Activated CD4-positive, alpha-beta T cell treated with anti-CD3 and anti-CD28 coated beads, Interleukin-2, amount 50 U/mL, for 24 hours (primary cell): ENCODE measurements at regions not wholly inside any gene's neighbourhood (a gene's known extent, or its start where the extent isn't known, plus 50 kb on each side); places are given as distances from the start of the nearest gene placed in this dataset.

ENCODE experiments used
- DNase-seq, 2 donors: peaks; one replicate each; pipeline ENCODE4 v3.0.0-alpha.2; 2020; ENCODE audit warnings: low read depth in 1 of 2, low spot score in 1 of 2

GRCh38 chrX:9312922-9313867, 151.7 kb upstream of the TBL1X start:
- DNase-seq, result peak; percentile 58 to 64

DNA sequence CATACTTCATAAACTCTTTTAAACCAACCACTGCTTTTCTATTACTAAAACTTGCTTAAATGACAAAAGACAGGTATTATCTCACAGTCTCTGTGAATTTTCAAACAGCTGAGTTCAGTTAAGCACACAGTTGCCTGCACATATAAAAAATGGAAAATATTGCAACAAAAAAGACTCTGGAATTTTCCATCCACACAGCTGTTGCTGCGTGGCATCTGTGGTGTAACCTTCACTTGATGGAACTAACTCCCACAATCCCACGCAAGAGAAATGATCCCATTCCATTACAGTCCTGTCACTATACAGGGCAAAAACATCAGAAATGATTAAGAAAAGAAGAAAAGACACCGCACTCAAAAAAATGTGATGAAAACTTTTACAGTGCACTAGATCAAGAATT, 149.8 kb upstream of the TBL1X start:
- DNase-seq, result no peak

DNA sequence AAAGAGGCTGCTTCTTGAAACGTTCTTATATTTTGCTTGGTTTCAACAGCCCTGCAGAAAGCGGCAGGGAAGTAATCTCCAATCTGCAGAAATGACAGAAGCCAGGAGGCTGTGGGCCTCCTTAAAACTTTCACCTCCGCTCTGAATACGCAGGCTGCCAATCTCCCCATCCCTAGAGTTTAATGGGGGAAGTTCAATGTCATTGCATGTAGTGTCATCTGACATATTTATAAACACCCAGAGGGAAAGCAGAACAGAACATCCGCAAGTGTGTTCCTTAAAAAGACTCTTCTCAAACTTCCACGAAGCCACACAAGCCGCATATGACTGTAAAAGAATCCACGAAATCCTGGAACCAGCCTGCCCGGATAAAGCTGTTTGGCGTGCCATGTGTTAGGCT, 148.8 kb upstream of the TBL1X start:
- no peak for DNase-seq

DNA sequence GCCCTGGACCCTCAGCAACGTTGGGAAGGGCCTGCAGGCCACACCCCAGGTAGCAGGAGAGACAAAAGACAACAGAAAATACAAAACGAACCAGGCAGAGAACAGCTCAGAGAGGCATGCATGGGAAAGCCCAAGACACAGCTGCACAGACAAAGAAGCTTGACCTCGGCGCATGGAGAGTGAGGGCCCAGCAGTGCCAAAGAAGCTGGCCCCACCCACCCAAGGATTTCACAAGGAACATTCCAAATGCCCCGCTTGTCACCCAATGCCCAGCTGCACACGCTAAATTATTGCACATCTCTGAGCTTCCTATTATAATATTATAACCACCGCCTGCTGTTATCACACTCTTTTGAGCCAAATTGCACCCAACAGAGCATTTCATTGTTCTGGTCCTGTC, 147.7 kb upstream of the TBL1X start:
- no peak for DNase-seq

DNA sequence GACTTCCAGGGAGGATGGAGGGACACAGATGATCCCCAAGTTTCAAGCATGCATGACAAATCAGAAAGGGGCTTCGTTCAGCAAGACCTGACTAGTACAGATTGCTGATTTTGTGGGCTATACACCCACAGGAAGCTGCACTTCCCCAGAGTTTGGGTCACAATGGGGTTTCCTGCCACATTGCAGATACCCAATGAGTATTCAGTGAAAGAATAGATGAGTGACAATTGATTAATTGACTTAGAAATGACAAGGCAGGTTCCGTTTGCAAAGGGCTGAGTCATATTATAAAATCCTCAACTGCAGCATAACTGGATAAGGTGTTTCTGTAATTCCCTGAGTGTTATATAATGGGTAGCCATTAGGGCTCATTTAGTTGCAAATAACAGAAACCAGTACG, 146.6 kb upstream of the TBL1X start:
- no peak for DNase-seq

DNA sequence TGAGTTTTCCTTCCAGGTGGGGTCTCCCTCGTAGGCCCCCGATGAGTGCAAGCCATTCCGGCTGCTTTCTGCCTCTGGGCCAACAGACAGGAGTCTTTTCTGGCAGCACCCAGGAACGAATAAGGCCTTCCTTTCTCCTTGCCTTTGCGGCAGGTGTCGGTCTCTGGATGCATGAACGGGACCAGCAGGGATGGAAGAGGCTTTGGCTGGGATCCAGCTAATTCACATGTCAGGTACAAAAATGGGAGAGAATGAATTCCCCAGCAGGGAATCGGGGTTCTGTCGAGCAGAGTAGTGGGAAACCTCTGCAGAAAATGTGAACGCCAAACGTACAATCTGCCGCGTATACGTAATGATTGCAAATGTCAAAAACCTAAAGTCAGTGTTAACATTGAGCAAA, 146.1 kb upstream of the TBL1X start:
- DNase-seq, result no peak

DNA sequence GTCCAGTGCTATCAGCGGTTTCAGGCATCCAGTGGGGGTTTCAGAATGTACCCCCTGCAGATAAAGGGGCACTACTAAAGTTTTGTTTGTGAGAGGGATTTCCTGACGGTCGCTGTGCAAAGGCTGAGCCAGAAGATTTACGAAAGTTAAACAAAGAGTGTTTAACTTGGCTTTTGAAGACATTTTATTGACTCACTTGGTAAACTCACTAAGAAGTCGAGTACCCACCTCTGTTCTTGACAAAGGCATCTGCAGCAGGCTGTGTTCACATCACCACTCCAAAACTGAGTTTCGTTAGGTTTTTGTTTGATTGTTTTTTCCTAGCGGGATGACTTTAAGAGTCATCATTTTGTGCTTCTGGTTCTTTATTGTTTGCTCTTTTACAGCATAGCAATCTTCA, 143.9 kb upstream of the TBL1X start:
- DNase-seq, result no peak

GRCh38 chrX:9324676-9325075, 140.2 kb upstream of the TBL1X start:
- no peak for DNase-seq

DNA sequence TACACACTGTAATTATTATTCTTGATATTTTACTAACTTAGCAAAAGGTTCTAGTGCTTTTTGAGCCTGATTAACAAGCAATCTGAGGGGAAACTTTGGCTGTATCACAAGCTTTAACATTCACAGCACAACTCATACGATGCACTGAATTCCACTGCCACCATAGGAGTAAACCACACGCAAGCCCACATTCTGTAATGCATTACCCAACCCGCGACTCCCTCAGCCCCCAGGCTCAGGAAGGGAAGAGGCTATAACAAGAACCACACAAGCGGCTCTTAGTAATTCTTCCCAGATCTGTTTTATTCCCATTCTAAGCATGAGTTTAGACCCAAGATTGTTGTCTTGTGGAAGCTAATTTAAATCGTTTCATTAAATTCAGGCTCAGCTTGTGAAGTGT, 138.5 kb upstream of the TBL1X start:
- no peak for DNase-seq

DNA sequence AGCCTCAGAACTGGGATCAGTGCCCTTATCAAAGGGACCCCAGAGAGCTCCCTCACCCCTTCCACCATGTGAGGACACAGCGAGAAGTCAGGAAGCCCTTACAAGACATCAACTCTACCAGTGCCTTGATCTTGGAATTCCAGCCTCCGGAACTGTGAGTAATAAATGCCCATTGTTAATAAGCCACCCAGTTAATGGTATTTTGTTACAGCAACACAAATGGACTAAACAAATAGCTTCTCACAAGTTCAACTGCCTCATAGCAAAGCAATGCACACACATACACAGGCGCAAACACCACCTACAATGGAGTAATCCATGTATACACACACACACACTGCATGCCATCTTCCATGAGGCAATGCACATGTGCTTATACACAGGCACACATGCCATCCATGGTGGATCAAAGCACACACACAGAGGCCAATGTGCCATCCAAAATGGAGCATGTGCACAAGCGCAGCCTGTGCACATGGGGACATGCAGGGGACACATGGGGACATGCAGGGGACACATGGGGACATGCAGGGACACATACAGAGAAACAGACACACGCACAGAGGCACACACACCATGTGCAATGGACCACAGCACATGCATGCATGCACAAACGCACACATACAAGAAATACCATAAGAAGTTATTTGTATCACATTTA, 137.6 kb upstream of the TBL1X start:
- no peak for DNase-seq

DNA sequence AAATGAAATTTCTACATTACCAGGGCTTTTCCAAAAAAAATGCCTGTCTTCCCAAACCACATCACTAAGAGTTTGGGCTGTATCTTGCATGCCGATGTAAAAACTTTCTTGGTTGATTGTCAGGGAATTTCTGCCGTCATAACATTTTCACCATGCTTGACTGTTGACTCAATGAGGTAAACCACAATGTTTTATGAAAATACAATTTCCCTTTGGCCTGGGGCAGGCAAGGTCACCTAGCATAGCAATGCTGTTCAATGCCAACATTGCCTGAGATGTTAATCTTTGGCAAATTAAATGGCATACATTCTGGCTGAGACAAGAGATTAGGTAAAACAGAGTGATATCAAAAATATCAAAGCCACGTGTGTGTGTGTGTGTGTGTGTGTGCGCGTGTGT, 137.1 kb upstream of the TBL1X start:
- no peak for DNase-seq

DNA sequence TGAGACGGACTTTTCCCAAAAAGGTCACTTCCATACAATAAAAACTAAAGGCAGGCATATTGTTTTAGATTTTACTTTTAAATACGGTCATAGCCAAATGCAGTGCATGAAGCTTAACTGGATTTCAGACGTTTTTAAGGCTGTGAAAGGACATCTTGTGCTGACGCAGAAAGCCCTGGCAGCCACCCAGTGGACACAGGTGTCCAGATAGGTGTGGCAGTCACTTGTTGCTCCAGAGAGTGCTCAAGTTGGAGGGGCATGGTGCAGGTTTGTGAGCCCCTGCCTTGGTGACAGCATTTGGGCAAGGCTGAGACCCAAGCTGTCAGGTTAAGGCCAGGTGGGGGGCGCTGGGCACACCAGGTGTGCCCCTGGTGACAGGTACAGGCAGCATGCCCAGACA, 135.8 kb upstream of the TBL1X start:
- DNase-seq, result no peak

GRCh38 chrX:9330249-9330982, 134.4 kb upstream of the TBL1X start:
- DNase-seq, result no peak

DNA sequence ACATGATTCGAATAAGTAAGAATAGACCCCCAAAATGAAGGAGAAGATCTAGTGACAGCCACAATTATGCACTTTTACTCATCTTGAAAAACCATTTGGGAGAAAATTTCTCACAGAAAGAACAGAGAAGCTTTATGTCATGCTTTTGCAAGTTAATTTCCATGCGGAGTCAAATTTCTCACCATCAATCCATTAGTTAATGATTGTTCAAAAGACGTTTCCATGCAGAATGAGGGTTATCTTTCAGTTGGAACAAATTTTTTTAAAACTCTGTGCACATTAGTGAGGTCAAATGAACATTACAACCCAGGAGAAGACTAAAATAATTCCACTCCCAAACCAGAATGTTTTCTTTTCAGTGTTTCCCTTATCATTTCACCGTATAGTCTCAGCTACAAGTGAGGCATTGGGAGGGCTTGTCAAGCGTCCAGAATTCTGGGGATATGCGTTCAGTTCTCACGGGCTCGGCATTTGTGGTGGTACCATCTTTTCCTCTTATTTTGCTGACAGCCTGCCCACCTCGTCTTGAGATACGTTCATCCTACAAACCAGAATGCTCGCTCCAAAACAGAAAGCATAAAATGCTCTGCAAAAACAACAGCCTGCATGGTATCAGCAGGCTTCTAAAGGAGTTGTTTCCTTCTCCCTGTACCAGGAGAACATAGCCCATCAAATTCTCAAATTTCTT, 130.8 kb upstream of the TBL1X start:
- no peak for DNase-seq

- DNase-seq, result no peak
Measured at GRCh38 chrX:9335251-9335650, 129.6 kb upstream of the TBL1X start.

DNA sequence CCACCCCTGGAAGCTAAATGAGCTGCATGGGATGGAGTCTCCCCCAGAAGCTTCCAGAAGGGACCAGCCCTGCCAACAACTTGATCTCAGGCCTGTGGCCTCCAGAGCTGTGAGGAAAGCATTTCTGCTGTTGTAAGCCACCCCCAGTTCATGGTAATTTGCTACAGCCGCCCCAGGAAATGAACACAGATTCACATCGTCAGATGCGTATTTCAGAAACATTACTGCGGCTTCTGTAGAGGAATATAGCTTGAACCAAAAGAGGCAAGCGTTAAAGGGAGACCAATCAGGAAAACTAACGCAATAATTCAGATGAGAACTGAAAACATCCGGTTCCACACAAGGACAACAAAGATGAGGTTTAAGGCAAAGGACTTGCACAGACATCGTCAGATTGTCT, 128.4 kb upstream of the TBL1X start:
- no peak for DNase-seq

- DNase-seq, result no peak
Measured at GRCh38 chrX:9337046-9337445, 127.8 kb upstream of the TBL1X start.

- no peak for DNase-seq
Measured at GRCh38 chrX:9338986-9339385, 125.9 kb upstream of the TBL1X start.

- no peak for DNase-seq
Measured at GRCh38 chrX:9339603-9340491, 125.0 kb upstream of the TBL1X start.

GRCh38 chrX:9340598-9341290, 124.1 kb upstream of the TBL1X start:
- DNase-seq, result no peak
